Esophagus muscularis mucosa (tissue), 4 donors: ENCODE measurements at regions not wholly inside any gene's neighbourhood (a gene's known extent, or its start where the extent isn't known, plus 50 kb on each side); places are given as distances from the start of the nearest gene placed in this dataset.

Experiments
- DNase-seq: peaks from one replicate; pipeline ENCODE4 v3.0.0-alpha.2; 2017; ENCODE audit errors: extremely low spot score
- H3K27ac ChIP-seq, 4 donors: fragments of 200-600 bp; sonication (generic); replicated peaks in 1 of 4; 1 replicate in 3 of 4; 2 replicates in 1 of 4; pipeline ENCODE4 v1.5.1; 2016 to 2019; ENCODE audit warnings: mild to moderate bottlenecking in 1 of 4
- H3K27me3 ChIP-seq, 4 donors: fragments of 200-600 bp; sonication (generic); one replicate each; pipeline versions ENCODE4 v1.5.1 to v1.6.0; 2016 to 2019
- H3K36me3 ChIP-seq, 4 donors: fragments of 200-600 bp; sonication (generic); one replicate each; pipeline ENCODE4 v1.5.1; 2016 to 2019
- H3K4me1 ChIP-seq, 4 donors: fragments of 200-600 bp; sonication (generic); one replicate each; pipeline ENCODE4 v1.5.1; 2016 to 2019
- H3K4me3 ChIP-seq, 4 donors: fragments of 200-600 bp; sonication (generic); 1 replicate in 2 of 4; 2 replicates in 2 of 4; pipeline ENCODE4 v1.5.1; 2016 to 2019; ENCODE audit warnings: mild to moderate bottlenecking in 4 of 4, moderate library complexity in 1 of 4
- H3K9me3 ChIP-seq, 4 donors: fragments of 200-600 bp; sonication (generic); 1 replicate in 3 of 4; 2 replicates in 1 of 4; pipeline ENCODE4 v1.5.1; 2016 to 2019
- CTCF ChIP-seq, 3 experiments: fragments of 200-600 bp in 2 of 3; fragments of 450-650 bp in 1 of 3; sonication (generic) in 2 of 3; IDR thresholded peaks; one replicate each; pipeline ENCODE4 v1.5.1; 2017 to 2019; ENCODE audit warnings: antibody characterized with exemption in 3 of 3, mild to moderate bottlenecking in 2 of 3, moderate library complexity in 1 of 3
- EP300 ChIP-seq: sonication (generic); formaldehyde crosslinking; IDR thresholded peaks from one replicate; pipeline ENCODE4 v1.6.1; 2017; ENCODE audit warnings: antibody characterized with exemption
- POLR2A ChIP-seq: fragments of 450-650 bp; IDR thresholded peaks from one replicate; pipeline ENCODE4 v1.6.1; 2017; ENCODE audit warnings: antibody characterized with exemption, moderate library complexity, mild to moderate bottlenecking, low read depth
- POLR2AphosphoS5 ChIP-seq, 2 donors: sonication (generic); formaldehyde crosslinking; IDR thresholded peaks; one replicate each; pipeline ENCODE4 v1.6.1; 2017; ENCODE audit warnings: antibody characterized with exemption in 2 of 2
- WGBS: methylation state at CpG from one replicate; pipeline ENCODE4 v1.1.5; 2018; 5-methylcytosine and 5-hydroxymethylcytosine counted together
- intact Hi-C: fragments of 100-400 bp; cut with DNase I; formaldehyde crosslinking; loops from one replicate; pipeline ENCODE4 v1.15.1; 2023

GRCh38 chr19:34832581-34833112 is 59.6 kb upstream of the ZNF599 start:
- H3K4me1 ChIP-seq, result peaks cover 0 to 2% (median under 1%) of the 10 kb centered on the region in 4 donors
- H3K27ac ChIP-seq, result no peak overlapping the region
- peaks cover 0 to 25% (median 0%) of the 10 kb centered on the region in 4 donors for H3K27me3 ChIP-seq
- intact Hi-C loops, result no loop called here
- no peak overlapping the region for H3K4me3 ChIP-seq
- no peaks in the 10 kb centered on the region for H3K9me3 ChIP-seq
- TF ChIP-seq EP300, result no peak
- TF ChIP-seq POLR2A, result no peak
- no peak for TF ChIP-seq POLR2AphosphoS5 (IDR thresholded peaks at IDR 0.05)
- TF ChIP-seq CTCF (IDR thresholded peaks at IDR 0.05), result no peak
- 83% methylated on average over 36 of the region's 37 CpGs for WGBS
- H3K36me3 ChIP-seq, result no peaks in the 10 kb centered on the region
- no peak for DNase-seq

- H3K9me3 ChIP-seq, result no peaks in the 10 kb centered on the region
- H3K4me3 ChIP-seq, result no peak overlapping the region
- no peak for DNase-seq
- peaks cover 0 to 17% (median 0%) of the 10 kb centered on the region in 4 donors for H3K27me3 ChIP-seq
- no peaks in the 10 kb centered on the region for H3K36me3 ChIP-seq
- WGBS, result 89% methylated on average over 5 of the region's 5 CpGs
- no peak overlapping the region for H3K27ac ChIP-seq
- no peaks in the 10 kb centered on the region for H3K4me1 ChIP-seq
- TF ChIP-seq EP300, result no peak
- TF ChIP-seq CTCF (IDR thresholded peaks at IDR 0.05), result no peak
- TF ChIP-seq POLR2AphosphoS5 (IDR thresholded peaks at IDR 0.05), result no peak
- intact Hi-C loops, result no loop called here
Measured at GRCh38 chr19:34831714-34832113, 58.7 kb upstream of the ZNF599 start.

GRCh38 chr19:34828156-34828555 is 55.1 kb upstream of the ZNF599 start:
- Histone ChIP-seq H3K27me3 (peaks cover 0 to 8% (median 0%) of the 10 kb centered on the region in 4 donors), H3K36me3 (no peaks in the 10 kb centered on the region), H3K4me3 (no peak overlapping the region), H3K9me3 (no peaks in the 10 kb centered on the region), H3K4me1 (no peaks in the 10 kb centered on the region), H3K27ac (no peak overlapping the region)
- intact Hi-C loops, result no loop called here
- DNase-seq, result no peak
- WGBS, result 90% methylated on average over 3 of the region's 3 CpGs
- TF ChIP-seq POLR2AphosphoS5 (IDR thresholded peaks at IDR 0.05), result no peak
- TF ChIP-seq CTCF (IDR thresholded peaks at IDR 0.05), result no peak
- TF ChIP-seq EP300, result no peak

- intact Hi-C loops, result no loop called here
- DNase-seq, result peak; percentile 66
Measured at GRCh38 chr19:34825212-34825611, 52.2 kb upstream of the ZNF599 start.

More at GRCh38 chr19:34825212-34825611, 52.2 kb upstream of the ZNF599 start:
- 85% methylated on average over 10 of the region's 10 CpGs for WGBS
- no peaks in the 10 kb centered on the region for H3K4me1 ChIP-seq
- no peak overlapping the region for H3K4me3 ChIP-seq
- TF ChIP-seq POLR2AphosphoS5 (IDR thresholded peaks at IDR 0.05), result no peak
- no peak for TF ChIP-seq EP300
- TF ChIP-seq POLR2A, result no peak
- TF ChIP-seq CTCF (IDR thresholded peaks at IDR 0.05), result no peak
- H3K27me3 ChIP-seq, result no peaks in the 10 kb centered on the region
- H3K27ac ChIP-seq, result no peak overlapping the region
- no peaks in the 10 kb centered on the region for H3K36me3 ChIP-seq
- no peaks in the 10 kb centered on the region for H3K9me3 ChIP-seq
